Left lung (tissue), 4 donors: ENCODE measurements at regions not wholly inside any gene's neighbourhood (a gene's known extent, or its start where the extent isn't known, plus 50 kb on each side); places are given as distances from the start of the nearest gene placed in this dataset.

Experiments used
- ATAC-seq: fragments of 200-7000 bp; cut with Tn5 transposase; one replicate; pipeline ENCODE4 v1.9.1; 2020; ENCODE audit warnings: moderate library complexity
- DNase-seq, 4 donors: peaks; one replicate each; pipeline ENCODE4 v3.0.0-alpha.2; 2013 to 2020
- H3K27ac ChIP-seq, 2 donors: fragments of 200-600 bp; sonication (generic) in 1 of 2; one replicate each; pipeline versions ENCODE4 v1.5.0 to v1.8.0; 2020 to 2021
- H3K27me3 ChIP-seq, 2 donors: fragments of 200-600 bp; sonication (generic) in 1 of 2; one replicate each; pipeline versions ENCODE4 v1.5.0 to v1.8.0; 2020 to 2021
- H3K36me3 ChIP-seq, 2 donors: fragments of 200-600 bp; sonication (generic) in 1 of 2; one replicate each; pipeline versions ENCODE4 v1.5.0 to v1.8.0; 2020 to 2021
- H3K4me1 ChIP-seq, 2 donors: fragments of 200-600 bp; one replicate each; pipeline ENCODE4 v1.8.0; 2021
- H3K4me3 ChIP-seq, 2 donors: fragments of 200-600 bp; sonication (generic) in 1 of 2; one replicate each; pipeline versions ENCODE4 v1.5.0 to v1.8.0; 2020 to 2021; ENCODE audit warnings: mild to moderate bottlenecking in 1 of 2
- H3K9me3 ChIP-seq, 2 donors: fragments of 200-600 bp; sonication (generic) in 1 of 2; one replicate each; pipeline versions ENCODE4 v1.5.0 to v1.8.0; 2020 to 2021
- intact Hi-C, 2 donors: fragments of 100-400 bp; cut with DNase I; formaldehyde crosslinking; loops; one replicate each; pipeline versions ENCODE4 v1.11.2 to v1.14.2; 2022
- TF ChIP-seq, protein P1 (sequence below), 2 donors: fragments of 200-600 bp; sonication (generic) in 1 of 2; IDR thresholded peaks; one replicate each; pipeline versions ENCODE4 v1.5.0 to v1.8.0; 2021; ENCODE audit warnings: antibody characterized with exemption in 2 of 2
- donor health status: DM: no; HTN: yes; CAD: no.
- donor health status: DM: no; HTN: no; CAD: no.

DNA sequence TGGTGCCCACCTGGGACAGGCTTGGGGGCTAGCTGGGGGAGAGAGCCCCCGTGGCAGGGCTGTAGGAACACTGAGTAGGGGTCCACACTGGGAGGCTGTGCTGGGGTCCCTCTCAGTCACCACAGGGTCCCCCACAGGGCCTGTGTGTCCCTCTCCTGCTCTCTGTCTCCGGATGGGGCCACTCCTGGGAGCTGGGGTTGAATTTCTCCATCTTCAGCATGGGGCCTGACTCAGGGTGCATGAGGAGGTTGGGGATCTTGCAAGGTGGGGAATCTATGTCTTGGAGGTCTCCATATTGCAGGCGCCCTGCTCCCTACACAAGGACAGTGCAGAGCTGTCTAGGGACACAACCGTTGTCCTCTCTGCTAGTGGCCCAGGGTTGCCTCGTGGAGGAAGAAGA, 78.7 kb upstream of the HDAC4 start:
- DNase-seq (peak in 1 of 4 donors; percentile 33), ATAC-seq (no peak)
- H3K27me3 ChIP-seq, result peaks cover 0 to 4% of the 10 kb centered on the region in 2 donors
- H3K4me3 ChIP-seq, result no peak overlapping the region
- TF ChIP-seq, protein P1, sequence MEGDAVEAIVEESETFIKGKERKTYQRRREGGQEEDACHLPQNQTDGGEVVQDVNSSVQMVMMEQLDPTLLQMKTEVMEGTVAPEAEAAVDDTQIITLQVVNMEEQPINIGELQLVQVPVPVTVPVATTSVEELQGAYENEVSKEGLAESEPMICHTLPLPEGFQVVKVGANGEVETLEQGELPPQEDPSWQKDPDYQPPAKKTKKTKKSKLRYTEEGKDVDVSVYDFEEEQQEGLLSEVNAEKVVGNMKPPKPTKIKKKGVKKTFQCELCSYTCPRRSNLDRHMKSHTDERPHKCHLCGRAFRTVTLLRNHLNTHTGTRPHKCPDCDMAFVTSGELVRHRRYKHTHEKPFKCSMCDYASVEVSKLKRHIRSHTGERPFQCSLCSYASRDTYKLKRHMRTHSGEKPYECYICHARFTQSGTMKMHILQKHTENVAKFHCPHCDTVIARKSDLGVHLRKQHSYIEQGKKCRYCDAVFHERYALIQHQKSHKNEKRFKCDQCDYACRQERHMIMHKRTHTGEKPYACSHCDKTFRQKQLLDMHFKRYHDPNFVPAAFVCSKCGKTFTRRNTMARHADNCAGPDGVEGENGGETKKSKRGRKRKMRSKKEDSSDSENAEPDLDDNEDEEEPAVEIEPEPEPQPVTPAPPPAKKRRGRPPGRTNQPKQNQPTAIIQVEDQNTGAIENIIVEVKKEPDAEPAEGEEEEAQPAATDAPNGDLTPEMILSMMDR (IDR thresholded peaks at IDR 0.05), result no peak
- H3K4me1 ChIP-seq, result no peaks in the 10 kb centered on the region
- H3K27ac ChIP-seq, result no peak overlapping the region
- intact Hi-C loops, result no loop called here
- no peaks in the 10 kb centered on the region for H3K9me3 ChIP-seq
- no peaks in the 10 kb centered on the region for H3K36me3 ChIP-seq

DNA sequence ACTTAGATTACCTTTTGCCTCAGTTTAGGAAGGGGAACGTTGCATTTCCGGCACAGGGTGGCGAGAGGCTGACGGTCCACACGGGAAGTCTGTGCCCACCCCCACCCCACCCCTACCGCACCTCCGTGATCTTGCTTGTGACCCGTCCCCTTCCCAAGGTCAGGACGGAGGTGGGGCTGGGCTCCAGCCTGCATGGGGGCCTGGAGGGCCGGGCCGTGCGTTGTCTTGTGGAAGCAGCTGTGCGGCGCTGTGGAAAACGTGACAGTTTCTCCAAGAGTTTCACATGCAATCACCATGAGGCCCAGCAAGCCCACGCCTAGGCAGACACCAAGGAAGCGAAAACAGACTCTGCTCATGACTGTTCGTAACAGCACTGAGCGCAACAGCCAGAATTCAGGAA, 76.8 kb upstream of the HDAC4 start:
- Histone ChIP-seq H3K36me3 (no peaks in the 10 kb centered on the region), H3K9me3 (no peaks in the 10 kb centered on the region), H3K27me3 (no peaks in the 10 kb centered on the region), H3K4me1 (no peaks in the 10 kb centered on the region), H3K27ac (no peak overlapping the region), H3K4me3 (no peak overlapping the region)
- DNase-seq (peak in 1 of 4 donors; percentile 61), ATAC-seq (no peak)
- TF ChIP-seq, protein P1 (IDR thresholded peaks at IDR 0.05), result no peak
- intact Hi-C loops, result no loop called here

DNA sequence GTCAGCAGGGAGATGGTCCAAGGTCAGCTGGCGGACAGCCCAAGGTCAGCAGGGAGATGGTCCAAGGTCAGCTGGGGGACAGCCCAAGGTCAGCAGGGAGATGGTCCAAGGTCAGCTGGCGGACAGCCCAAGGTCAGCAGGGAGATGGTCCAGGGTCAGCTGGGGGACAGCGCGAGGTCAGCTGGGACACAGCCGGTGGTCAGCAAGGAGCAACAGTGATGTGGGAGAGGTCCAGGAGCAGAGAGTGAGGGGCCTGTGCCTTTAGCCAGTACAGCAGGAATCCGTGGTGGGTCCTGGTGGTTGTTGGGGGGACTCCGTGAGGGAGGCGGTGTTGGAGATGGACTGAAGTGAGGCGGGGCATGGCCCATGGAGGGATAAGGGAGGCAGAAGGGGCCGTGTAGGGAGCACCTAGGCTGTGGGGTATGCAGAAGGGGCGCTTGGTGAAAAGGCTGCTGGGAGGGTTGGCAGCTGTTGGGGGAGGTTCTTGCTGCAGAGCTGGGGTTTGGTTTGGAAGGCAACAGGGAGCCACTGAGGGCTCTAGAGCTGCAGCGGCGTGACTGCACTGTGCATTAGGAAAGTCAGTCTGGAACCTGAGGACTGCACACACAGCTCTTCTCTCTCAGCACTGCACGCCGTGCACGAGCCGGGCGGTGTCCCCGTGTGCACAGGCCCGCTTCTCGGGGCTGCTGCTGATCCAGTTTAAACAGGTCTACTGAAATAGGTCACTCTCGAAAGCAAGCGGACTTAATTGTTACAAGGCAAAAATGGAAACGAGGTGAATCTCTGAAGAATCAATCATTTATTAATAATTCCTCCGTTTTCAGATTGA, 76.2 kb upstream of the HDAC4 start:
- TF ChIP-seq, protein P1 (IDR thresholded peaks at IDR 0.05), result no peak
- Histone ChIP-seq H3K36me3 (no peaks in the 10 kb centered on the region), H3K27me3 (no peaks in the 10 kb centered on the region), H3K4me1 (no peaks in the 10 kb centered on the region), H3K4me3 (no peak overlapping the region), H3K9me3 (no peaks in the 10 kb centered on the region), H3K27ac (no peak overlapping the region)
- no peak for DNase-seq
- intact Hi-C loops, result no loop called here
- ATAC-seq, result no peak

DNA sequence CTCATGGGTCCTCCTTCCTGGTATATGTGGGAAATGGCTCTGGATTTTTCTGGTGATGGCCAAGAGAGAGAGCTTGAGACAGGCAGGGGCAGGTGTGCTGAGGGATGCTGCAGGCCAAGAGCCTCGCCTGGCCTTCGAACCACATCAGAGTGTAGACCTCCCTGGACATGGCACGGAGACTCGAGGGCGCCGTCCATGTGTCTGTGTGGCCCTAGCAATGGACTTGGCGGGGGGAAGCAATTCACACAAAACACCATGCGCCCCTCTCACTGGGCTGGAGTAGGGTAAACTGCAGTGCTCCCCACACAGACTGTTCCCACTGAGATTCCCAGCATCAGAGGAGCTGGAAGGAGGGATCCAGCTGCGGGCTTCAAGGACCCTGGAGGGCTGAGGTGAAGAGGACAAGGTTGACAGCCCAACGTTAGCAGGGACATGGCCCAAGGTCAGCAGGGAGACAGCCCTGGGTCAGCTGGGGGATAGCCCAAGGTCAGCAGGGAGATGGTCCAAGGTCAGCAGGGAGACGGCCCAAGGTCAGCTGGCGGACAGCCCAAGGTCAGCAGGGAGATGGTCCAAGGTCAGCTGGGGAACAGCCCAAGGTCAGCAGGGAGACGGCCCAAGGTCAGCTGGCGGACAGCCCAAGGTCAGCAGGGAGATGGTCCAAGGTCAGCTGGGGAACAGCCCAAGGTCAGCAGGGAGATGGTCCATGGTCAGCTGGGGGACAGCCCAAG, 75.4 kb upstream of the HDAC4 start:
- H3K27ac ChIP-seq, result no peak overlapping the region
- H3K4me3 ChIP-seq, result no peak overlapping the region
- H3K27me3 ChIP-seq, result no peaks in the 10 kb centered on the region
- H3K4me1 ChIP-seq, result no peaks in the 10 kb centered on the region
- DNase-seq (no peak), ATAC-seq (no peak)
- H3K9me3 ChIP-seq, result no peaks in the 10 kb centered on the region
- intact Hi-C loops, result no loop called here
- TF ChIP-seq, protein P1 (IDR thresholded peaks at IDR 0.05), result no peak
- H3K36me3 ChIP-seq, result no peaks in the 10 kb centered on the region
